Endodermal cell (in vitro differentiated cells): ENCODE measurements at regions not wholly inside any gene's neighbourhood (a gene's known extent, or its start where the extent isn't known, plus 50 kb on each side); places are given as distances from the start of the nearest gene placed in this dataset.

Source experiments
- DNase-seq: peaks from one replicate; pipeline ENCODE4 v3.0.0-alpha.2; 2017
- H3K27ac ChIP-seq: 2 replicates; pipeline ENCODE4 v1.5.1; 2013; ENCODE audit warnings: mild to moderate bottlenecking, low read depth, low read length, moderate library complexity
- H3K27me3 ChIP-seq: 2 replicates; pipeline ENCODE4 v1.6.1; 2013; ENCODE audit warnings: mild to moderate bottlenecking, low read length, moderate library complexity; ENCODE audit not compliant: insufficient read depth, control insufficient read depth, poor library complexity, severe bottlenecking
- H3K36me3 ChIP-seq: 2 replicates; pipeline ENCODE4 v1.7.0; 2013; ENCODE audit warnings: mild to moderate bottlenecking, low read length, moderate library complexity; ENCODE audit not compliant: control insufficient read depth, insufficient read depth
- H3K4me1 ChIP-seq: one replicate; pipeline ENCODE4 v1.7.0; 2013; ENCODE audit warnings: low read length; ENCODE audit not compliant: control insufficient read depth, insufficient read depth
- H3K4me3 ChIP-seq: 2 replicates; pipeline ENCODE4 v1.5.1; 2013; ENCODE audit warnings: mild to moderate bottlenecking, low read length, moderate library complexity
- H3K9ac ChIP-seq: 2 replicates; pipeline ENCODE4 v1.6.1; 2013; ENCODE audit warnings: mild to moderate bottlenecking, low read length, moderate library complexity; ENCODE audit not compliant: poor library complexity, severe bottlenecking; ENCODE audit errors: extremely low read depth
- H3K9me3 ChIP-seq: 2 replicates; pipeline ENCODE4 v1.6.1; 2013; ENCODE audit warnings: mild to moderate bottlenecking, low read length, moderate library complexity; ENCODE audit not compliant: control insufficient read depth
- H3K27ac Mint-ChIP-seq: 2 replicates; pipeline ENCODE4 v1.8.0; 2020; ENCODE audit warnings: mixed read lengths
- H3K27me3 Mint-ChIP-seq: 2 replicates; pipeline ENCODE4 v1.8.0; 2021; ENCODE audit warnings: mild to moderate bottlenecking, mixed read lengths; ENCODE audit not compliant: insufficient read depth
- H3K36me3 Mint-ChIP-seq: 2 replicates; pipeline ENCODE4 v1.8.0; 2020; ENCODE audit warnings: low read depth, mixed read lengths
- H3K4me1 Mint-ChIP-seq: 2 replicates; pipeline ENCODE4 v1.8.0; 2020; ENCODE audit warnings: mixed read lengths
- H3K4me3 Mint-ChIP-seq: 2 replicates; pipeline ENCODE4 v1.8.0; 2020; ENCODE audit warnings: mild to moderate bottlenecking, moderate library complexity, mixed read lengths
- H3K9me3 Mint-ChIP-seq: 2 replicates; pipeline ENCODE4 v1.8.0; 2020; ENCODE audit warnings: mild to moderate bottlenecking, mixed read lengths
- WGBS, 2 experiments: methylation state at CpG; one replicate each; pipeline versions ENCODE4 v1.1.5 to v1.1.7; 2013; ENCODE audit warnings: missing lambda C conversion rate in 2 of 2, mixed read lengths in 1 of 2; ENCODE audit not compliant: insufficient coverage in 1 of 2, insufficient read length in 1 of 2; 5-methylcytosine and 5-hydroxymethylcytosine counted together
- TF ChIP-seq, protein P1 (sequence below): fragments of 200-600 bp; sonication (generic); conservative IDR thresholded peaks from 2 replicates; pipeline ENCODE4 v1.5.0; 2021; ENCODE audit warnings: antibody characterized with exemption, mild to moderate bottlenecking

GRCh38 chrX:51406688-51407519 lies 74.3 kb downstream of the NUDT10 start:
- TF ChIP-seq, protein P1, sequence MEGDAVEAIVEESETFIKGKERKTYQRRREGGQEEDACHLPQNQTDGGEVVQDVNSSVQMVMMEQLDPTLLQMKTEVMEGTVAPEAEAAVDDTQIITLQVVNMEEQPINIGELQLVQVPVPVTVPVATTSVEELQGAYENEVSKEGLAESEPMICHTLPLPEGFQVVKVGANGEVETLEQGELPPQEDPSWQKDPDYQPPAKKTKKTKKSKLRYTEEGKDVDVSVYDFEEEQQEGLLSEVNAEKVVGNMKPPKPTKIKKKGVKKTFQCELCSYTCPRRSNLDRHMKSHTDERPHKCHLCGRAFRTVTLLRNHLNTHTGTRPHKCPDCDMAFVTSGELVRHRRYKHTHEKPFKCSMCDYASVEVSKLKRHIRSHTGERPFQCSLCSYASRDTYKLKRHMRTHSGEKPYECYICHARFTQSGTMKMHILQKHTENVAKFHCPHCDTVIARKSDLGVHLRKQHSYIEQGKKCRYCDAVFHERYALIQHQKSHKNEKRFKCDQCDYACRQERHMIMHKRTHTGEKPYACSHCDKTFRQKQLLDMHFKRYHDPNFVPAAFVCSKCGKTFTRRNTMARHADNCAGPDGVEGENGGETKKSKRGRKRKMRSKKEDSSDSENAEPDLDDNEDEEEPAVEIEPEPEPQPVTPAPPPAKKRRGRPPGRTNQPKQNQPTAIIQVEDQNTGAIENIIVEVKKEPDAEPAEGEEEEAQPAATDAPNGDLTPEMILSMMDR, result no peak
- no peak overlapping the region for H3K27ac Mint-ChIP-seq
- Histone ChIP-seq H3K27ac (no peak overlapping the region), H3K9ac (no peak overlapping the region), H3K27me3 (no peaks in the 10 kb centered on the region), H3K4me1 (no peaks in the 10 kb centered on the region), H3K36me3 (no peaks in the 10 kb centered on the region), H3K9me3 (no peaks in the 10 kb centered on the region), H3K4me3 (no peak overlapping the region)
- DNase-seq, result no peak
- peaks cover 24% of the 10 kb centered on the region for H3K9me3 Mint-ChIP-seq
- H3K4me1 Mint-ChIP-seq, result peaks cover 11% of the 10 kb centered on the region
- 88 to 96% methylated on average over 5 to 54 of the region's 54 CpGs for whole genome bisulfite sequencing, 2 experiments
- H3K27me3 Mint-ChIP-seq, result no peaks in the 10 kb centered on the region
- H3K36me3 Mint-ChIP-seq, result peaks cover 3% of the 10 kb centered on the region
- H3K4me3 Mint-ChIP-seq, result no peak overlapping the region

DNA sequence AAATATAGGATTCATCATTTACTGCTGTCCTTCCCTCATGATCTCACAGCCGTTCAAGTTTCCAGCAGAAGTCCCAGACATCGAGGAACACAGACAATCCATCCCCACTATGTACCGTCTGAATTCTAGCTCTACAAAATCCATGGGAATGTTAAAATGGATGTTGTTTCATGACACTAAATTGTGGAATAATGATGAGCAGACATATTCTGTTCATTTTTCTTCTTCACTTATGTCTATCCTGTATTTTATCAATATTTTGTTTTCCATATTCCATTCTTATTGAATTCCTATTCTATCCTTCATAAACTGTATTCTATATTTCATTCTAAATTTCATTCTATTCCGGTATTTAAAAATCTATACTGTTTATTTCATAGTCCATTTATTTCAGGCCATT lies 71.8 kb downstream of the NUDT10 start:
- no peaks in the 10 kb centered on the region for H3K27me3 ChIP-seq
- H3K4me3 Mint-ChIP-seq, result no peak overlapping the region
- no peak overlapping the region for H3K27ac ChIP-seq
- no peak overlapping the region for H3K9ac ChIP-seq
- H3K4me1 Mint-ChIP-seq, result peaks cover 11% of the 10 kb centered on the region
- H3K9me3 ChIP-seq, result no peaks in the 10 kb centered on the region
- peaks cover 3% of the 10 kb centered on the region for H3K36me3 Mint-ChIP-seq
- no peak for DNase-seq
- 100% methylated on average over 1 to 3 of the region's 4 CpGs for WGBS, 2 experiments
- H3K4me3 ChIP-seq, result no peak overlapping the region
- peaks cover 29% of the 10 kb centered on the region for H3K9me3 Mint-ChIP-seq
- H3K4me1 ChIP-seq, result no peaks in the 10 kb centered on the region
- TF ChIP-seq, protein P1, result no peak
- no peaks in the 10 kb centered on the region for H3K36me3 ChIP-seq
- no peak overlapping the region for H3K27ac Mint-ChIP-seq
- H3K27me3 Mint-ChIP-seq, result no peaks in the 10 kb centered on the region

- Histone ChIP-seq H3K4me1 (no peaks in the 10 kb centered on the region), H3K9me3 (peaks cover 17% of the 10 kb centered on the region), H3K27me3 (no peaks in the 10 kb centered on the region), H3K9ac (no peak overlapping the region), H3K27ac (no peak overlapping the region), H3K36me3 (no peaks in the 10 kb centered on the region), H3K4me3 (no peak overlapping the region)
- H3K27ac Mint-ChIP-seq, result peak overlapping the region; percentile 64
- no peaks in the 10 kb centered on the region for H3K4me1 Mint-ChIP-seq
- DNase-seq, result peak; percentile 69
- TF ChIP-seq, protein P1, result peak; percentile 60
- H3K4me3 Mint-ChIP-seq, result peak overlapping the region; percentile 63
- H3K36me3 Mint-ChIP-seq, result no peaks in the 10 kb centered on the region
- H3K27me3 Mint-ChIP-seq, result no peaks in the 10 kb centered on the region
- peaks cover 44% of the 10 kb centered on the region for H3K9me3 Mint-ChIP-seq
- WGBS, 2 experiments, result 71 to 83% methylated on average over 6 to 49 of the region's 50 CpGs
Measured at GRCh38 chrX:51395810-51396728, 63.4 kb downstream of the NUDT10 start.
